GM21786 (cell line): ENCODE measurements at regions not wholly inside any gene's neighbourhood (a gene's known extent, or its start where the extent isn't known, plus 50 kb on each side); places are given as distances from the start of the nearest gene placed in this dataset.

Experiments
- ATAC-seq: cut with Tn5 transposase; IDR thresholded peaks from one replicate; pipeline ENCODE4 v1.9.1; 2021; ENCODE audit not compliant: unreplicated experiment

GRCh38 chr4:110675426-110675825 lies 52.5 kb upstream of the PITX2 start:
- no peak for ATAC-seq

- ATAC-seq: no peak
These were observed 53.4 kb upstream of the PITX2 start for GRCh38 chr4:110676241-110676640.

- ATAC-seq: no peak
These were observed 55.8 kb upstream of the PITX2 start for GRCh38 chr4:110678517-110679227.

- ATAC-seq: no peak
These were observed 57.4 kb upstream of the PITX2 start for GRCh38 chr4:110680265-110680664.

- ATAC-seq: no peak
These were observed 58.5 kb upstream of the PITX2 start for GRCh38 chr4:110681381-110681780.

GRCh38 chr4:110682311-110682710 lies 59.4 kb upstream of the PITX2 start:
- no peak for ATAC-seq

- ATAC-seq: no peak
These were observed 60.7 kb upstream of the PITX2 start for GRCh38 chr4:110683601-110684000.

GRCh38 chr4:110702326-110702725 lies 79.4 kb upstream of the PITX2 start:
- ATAC-seq: no peak

- ATAC-seq: peak; percentile 80
These were observed 82.0 kb upstream of the PITX2 start for GRCh38 chr4:110704748-110705439.

- peak; percentile 23 for ATAC-seq
These were observed 82.5 kb upstream of the PITX2 start for GRCh38 chr4:110705440-110705782.

GRCh38 chr4:110710070-110710469 lies 87.2 kb upstream of the PITX2 start:
- no peak for ATAC-seq

- no peak for ATAC-seq
These were observed 89.6 kb upstream of the PITX2 start for GRCh38 chr4:110712486-110712885.

- ATAC-seq: no peak
These were observed 107.4 kb upstream of the PITX2 start for GRCh38 chr4:110730318-110730717.

GRCh38 chr4:110733901-110734300 lies 111.0 kb upstream of the PITX2 start:
- ATAC-seq: no peak

- no peak for ATAC-seq
These were observed 112.8 kb upstream of the PITX2 start for GRCh38 chr4:110735686-110736085.

GRCh38 chr4:110737931-110738330 lies 115.1 kb upstream of the PITX2 start:
- ATAC-seq: no peak

- no peak for ATAC-seq
These were observed 119.3 kb upstream of the PITX2 start for GRCh38 chr4:110742143-110742542.

GRCh38 chr4:110748071-110748470 lies 125.2 kb upstream of the PITX2 start:
- no peak for ATAC-seq

GRCh38 chr4:110751183-110751582 lies 128.3 kb upstream of the PITX2 start:
- no peak for ATAC-seq

- no peak for ATAC-seq
These were observed 129.1 kb upstream of the PITX2 start for GRCh38 chr4:110751986-110752385.

GRCh38 chr4:110753466-110753865 lies 130.6 kb upstream of the PITX2 start:
- no peak for ATAC-seq

- no peak for ATAC-seq
These were observed 131.8 kb upstream of the PITX2 start for GRCh38 chr4:110754716-110755115.

- ATAC-seq: no peak
These were observed 146.7 kb upstream of the PITX2 start for GRCh38 chr4:110769578-110769977.
